Activated naive CD4-positive, alpha-beta T cell treated with anti-CD3 and anti-CD28 coated beads, Interleukin-2, amount 10 ng/mL, durations not matched to agents 7 days and 5 days (primary cell): ENCODE measurements at regions not wholly inside any gene's neighbourhood (a gene's known extent, or its start where the extent isn't known, plus 50 kb on each side); places are given as distances from the start of the nearest gene placed in this dataset.

Source experiments
- CTCF ChIA-PET: fragments of 350-600 bp; sonication (Branson Sonifier 250); formaldehyde crosslinking; loops from one replicate; lab custom pipeline; 2021; ENCODE audit warnings: antibody characterized with exemption; lab: Charles Lee
- DNase-seq: peaks from one replicate; pipeline ENCODE4 v3.0.0-alpha.2; 2020
- H3K27ac Mint-ChIP-seq: one replicate; pipeline ENCODE4 v1.8.0; 2021; ENCODE audit warnings: mild to moderate bottlenecking, moderate library complexity, mixed read lengths
- H3K27me3 Mint-ChIP-seq: one replicate; pipeline ENCODE4 v1.8.0; 2021; ENCODE audit warnings: mild to moderate bottlenecking, mixed read lengths
- H3K36me3 Mint-ChIP-seq: one replicate; pipeline ENCODE4 v1.8.0; 2021; ENCODE audit warnings: mixed read lengths
- H3K4me1 Mint-ChIP-seq: one replicate; pipeline ENCODE4 v1.8.0; 2021; ENCODE audit warnings: mixed read lengths
- H3K4me3 Mint-ChIP-seq: one replicate; pipeline ENCODE4 v1.8.0; 2021; ENCODE audit warnings: mild to moderate bottlenecking, moderate library complexity, mixed read lengths
- H3K9me3 Mint-ChIP-seq: one replicate; pipeline ENCODE4 v1.8.0; 2021; ENCODE audit warnings: mixed read lengths

DNA sequence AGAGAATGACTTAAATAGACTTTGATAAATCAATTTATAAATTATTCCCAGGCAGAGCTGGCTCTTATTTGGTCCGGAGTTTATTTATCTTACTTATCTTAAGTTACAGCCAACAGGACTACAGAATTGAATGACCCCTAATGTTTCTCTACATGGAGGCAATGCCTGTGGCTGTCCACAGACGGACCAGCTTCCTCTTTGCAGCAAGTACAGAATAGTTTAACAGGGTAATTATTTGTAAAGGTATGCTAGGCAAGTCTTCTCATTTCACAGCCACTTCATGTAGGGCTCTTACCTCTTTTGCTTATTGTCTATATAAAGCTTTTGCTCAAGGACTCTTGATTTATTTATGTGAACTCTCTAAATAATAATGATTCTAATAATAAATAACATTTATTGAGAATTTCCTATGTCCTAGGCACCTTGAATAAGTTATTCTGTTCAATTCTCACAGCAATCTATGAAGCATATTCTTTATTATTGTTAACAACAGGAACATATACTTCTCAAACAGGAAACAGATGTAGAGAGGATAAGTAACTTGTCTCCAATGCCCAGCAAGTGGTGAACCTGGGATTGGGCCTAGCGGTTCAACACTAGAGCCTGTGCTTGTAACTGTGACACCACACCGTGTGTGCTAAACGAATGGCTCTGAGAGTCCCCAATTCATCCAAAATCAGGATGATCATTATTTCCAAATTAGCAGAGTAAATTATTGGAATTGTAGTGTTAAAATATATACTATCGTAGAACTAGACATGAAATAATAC, 58.8 kb upstream of the NXPH2 start:
- no peak for DNase-seq
- H3K36me3 Mint-ChIP-seq: no peaks in the 10 kb centered on the region
- no peak overlapping the region for H3K4me3 Mint-ChIP-seq
- H3K9me3 Mint-ChIP-seq: no peaks in the 10 kb centered on the region
- H3K27me3 Mint-ChIP-seq: no peaks in the 10 kb centered on the region
- no peaks in the 10 kb centered on the region for H3K4me1 Mint-ChIP-seq
- no peak overlapping the region for H3K27ac Mint-ChIP-seq
- CTCF ChIA-PET: no interaction called here

- Mint-ChIP-seq H3K27me3 (no peaks in the 10 kb centered on the region), H3K4me1 (no peaks in the 10 kb centered on the region), H3K9me3 (no peaks in the 10 kb centered on the region), H3K4me3 (no peak overlapping the region), H3K27ac (no peak overlapping the region), H3K36me3 (no peaks in the 10 kb centered on the region)
- CTCF ChIA-PET: interaction anchor here (0.6 kb wide), 1 partner anchor 1643 kb away, joined by 3 read pairs; no protein-coding TSS in a partner anchor
- no peak for DNase-seq
These were observed 51.5 kb upstream of the NXPH2 start for GRCh38 chr2:138831691-138832090.

DNA sequence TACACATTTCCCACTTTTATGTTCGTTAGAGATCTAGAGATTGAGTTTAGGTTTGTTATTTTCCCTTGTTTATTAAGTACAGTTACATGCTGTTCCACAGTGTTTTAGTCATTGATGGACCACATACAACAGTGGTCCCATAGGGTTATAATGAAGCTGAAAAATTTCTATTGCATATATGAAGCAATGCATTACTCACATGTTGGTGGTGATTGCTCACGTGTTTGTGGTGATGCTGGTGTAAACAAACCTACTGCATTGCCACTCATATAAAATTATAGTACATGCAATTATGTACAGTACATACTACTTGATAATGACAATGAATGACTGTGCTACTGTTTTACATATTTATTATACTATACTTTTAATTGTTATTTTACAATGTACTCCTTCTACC, 51.0 kb upstream of the NXPH2 start:
- CTCF ChIA-PET: interaction anchor here (0.6 kb wide), 1 partner anchor 1643 kb away, joined by 3 read pairs; no protein-coding TSS in a partner anchor
- H3K9me3 Mint-ChIP-seq: no peaks in the 10 kb centered on the region
- DNase-seq: no peak
- peaks cover under 1% of the 10 kb centered on the region for H3K27me3 Mint-ChIP-seq
- H3K36me3 Mint-ChIP-seq: no peaks in the 10 kb centered on the region
- H3K4me1 Mint-ChIP-seq: no peaks in the 10 kb centered on the region
- H3K4me3 Mint-ChIP-seq: no peak overlapping the region
- H3K27ac Mint-ChIP-seq: no peak overlapping the region

- CTCF ChIA-PET: no interaction called here
- Mint-ChIP-seq H3K36me3 (no peaks in the 10 kb centered on the region), H3K4me3 (no peak overlapping the region), H3K27me3 (peaks cover 6% of the 10 kb centered on the region), H3K4me1 (no peaks in the 10 kb centered on the region), H3K9me3 (no peaks in the 10 kb centered on the region), H3K27ac (no peak overlapping the region)
- no peak for DNase-seq
These were observed 50.4 kb upstream of the NXPH2 start for GRCh38 chr2:138830547-138830946.
